ENCODE measurements at regions not wholly inside any gene's neighbourhood (a gene's known extent, or its start where the extent isn't known, plus 50 kb on each side); places are given as distances from the start of the nearest gene placed in this dataset.

DNA sequence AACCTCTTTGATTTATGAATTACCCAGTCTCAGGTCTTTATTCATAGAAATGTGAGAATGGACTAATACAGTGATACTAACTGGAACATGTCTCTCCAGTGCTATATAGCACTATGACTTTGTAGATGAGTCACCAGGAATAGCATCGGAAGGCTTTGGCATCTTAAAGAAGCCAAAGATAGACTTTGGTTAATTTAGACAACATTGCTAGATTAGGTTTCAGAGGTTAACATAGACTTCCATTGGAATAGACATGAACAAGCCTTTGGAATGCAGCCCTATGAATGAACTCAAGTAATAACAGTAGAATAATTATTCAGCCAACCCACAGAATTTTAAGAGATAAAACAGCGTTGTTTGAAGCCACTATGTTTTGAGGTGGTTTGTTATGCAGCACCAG lies 169.2 kb downstream of the HGF start:
- TF ChIP-seq, protein P1, sequence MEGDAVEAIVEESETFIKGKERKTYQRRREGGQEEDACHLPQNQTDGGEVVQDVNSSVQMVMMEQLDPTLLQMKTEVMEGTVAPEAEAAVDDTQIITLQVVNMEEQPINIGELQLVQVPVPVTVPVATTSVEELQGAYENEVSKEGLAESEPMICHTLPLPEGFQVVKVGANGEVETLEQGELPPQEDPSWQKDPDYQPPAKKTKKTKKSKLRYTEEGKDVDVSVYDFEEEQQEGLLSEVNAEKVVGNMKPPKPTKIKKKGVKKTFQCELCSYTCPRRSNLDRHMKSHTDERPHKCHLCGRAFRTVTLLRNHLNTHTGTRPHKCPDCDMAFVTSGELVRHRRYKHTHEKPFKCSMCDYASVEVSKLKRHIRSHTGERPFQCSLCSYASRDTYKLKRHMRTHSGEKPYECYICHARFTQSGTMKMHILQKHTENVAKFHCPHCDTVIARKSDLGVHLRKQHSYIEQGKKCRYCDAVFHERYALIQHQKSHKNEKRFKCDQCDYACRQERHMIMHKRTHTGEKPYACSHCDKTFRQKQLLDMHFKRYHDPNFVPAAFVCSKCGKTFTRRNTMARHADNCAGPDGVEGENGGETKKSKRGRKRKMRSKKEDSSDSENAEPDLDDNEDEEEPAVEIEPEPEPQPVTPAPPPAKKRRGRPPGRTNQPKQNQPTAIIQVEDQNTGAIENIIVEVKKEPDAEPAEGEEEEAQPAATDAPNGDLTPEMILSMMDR (IDR thresholded peaks at IDR 0.05; ENCODE audit: borderline replicate concordance, insufficient read depth, low read depth, low read length): no peak
- no peak overlapping the region for H3K4me3 ChIP-seq (ENCODE audit: low read depth, low read length)

DNA sequence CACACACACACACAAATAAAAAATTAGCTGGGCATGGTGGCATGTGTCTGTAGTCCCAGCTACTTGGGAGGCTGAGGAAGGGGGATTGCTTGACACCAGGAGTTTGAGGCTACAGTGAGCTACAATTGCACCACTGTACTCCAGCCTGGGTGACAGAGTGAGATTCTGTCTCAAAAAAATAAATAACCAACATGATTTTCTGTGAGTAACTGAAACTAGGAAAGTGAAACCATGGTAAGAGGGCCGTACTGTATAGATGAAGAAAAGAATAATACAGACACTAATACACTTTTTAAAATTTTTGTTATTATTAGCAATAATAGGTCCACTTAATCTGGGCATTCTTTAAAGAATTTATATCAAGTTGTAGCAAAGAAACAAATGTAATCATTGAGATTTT lies 170.9 kb downstream of the HGF start:
- TF ChIP-seq, protein P1 (IDR thresholded peaks at IDR 0.05; ENCODE audit: borderline replicate concordance, insufficient read depth, low read depth, low read length): no peak
- no peak overlapping the region for H3K4me3 ChIP-seq (ENCODE audit: low read depth, low read length)

DNA sequence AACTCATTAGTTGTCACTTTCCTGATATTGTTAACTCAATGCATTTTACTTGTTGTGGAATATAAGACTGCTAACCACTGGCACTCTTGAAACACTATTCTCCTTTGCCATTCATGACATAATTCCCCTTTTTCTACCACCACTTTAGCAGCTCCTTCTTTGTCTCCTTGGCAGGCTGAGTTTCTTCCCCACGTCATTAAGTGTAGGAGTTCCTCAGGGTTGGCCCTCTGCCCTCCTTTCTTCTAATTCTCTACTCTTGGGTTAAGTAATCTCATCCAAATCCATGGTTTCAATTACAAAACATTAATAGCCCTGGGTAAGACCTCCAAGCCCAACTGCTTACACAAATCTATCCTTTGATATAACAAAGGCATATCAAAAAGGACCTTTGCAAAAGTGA lies 175.1 kb downstream of the HGF start:
- TF ChIP-seq, protein P1 (IDR thresholded peaks at IDR 0.05; ENCODE audit: borderline replicate concordance, insufficient read depth, low read depth, low read length): no peak
- no peak overlapping the region for H3K4me3 ChIP-seq (ENCODE audit: low read depth, low read length)

DNA sequence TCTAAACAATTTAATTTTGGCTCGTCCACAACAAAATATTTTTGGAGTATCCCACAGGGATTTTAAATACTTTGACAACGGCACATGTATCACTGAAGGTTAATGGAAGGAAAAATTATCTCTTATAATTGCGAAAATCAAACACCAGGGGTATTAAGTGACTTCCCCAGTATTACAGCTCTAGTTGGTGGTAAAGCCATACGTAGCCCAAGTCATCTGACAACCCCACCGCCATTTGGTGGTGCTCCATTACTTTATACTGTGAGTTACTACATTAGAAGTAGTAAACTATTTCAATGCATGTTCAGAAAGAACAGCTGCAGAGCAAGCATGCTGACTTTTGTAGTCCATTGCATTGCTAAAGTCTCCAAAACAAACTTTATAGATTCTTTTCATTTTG lies 179.7 kb downstream of the HGF start:
- no peak overlapping the region for H3K4me3 ChIP-seq (ENCODE audit: low read depth, low read length)

DNA sequence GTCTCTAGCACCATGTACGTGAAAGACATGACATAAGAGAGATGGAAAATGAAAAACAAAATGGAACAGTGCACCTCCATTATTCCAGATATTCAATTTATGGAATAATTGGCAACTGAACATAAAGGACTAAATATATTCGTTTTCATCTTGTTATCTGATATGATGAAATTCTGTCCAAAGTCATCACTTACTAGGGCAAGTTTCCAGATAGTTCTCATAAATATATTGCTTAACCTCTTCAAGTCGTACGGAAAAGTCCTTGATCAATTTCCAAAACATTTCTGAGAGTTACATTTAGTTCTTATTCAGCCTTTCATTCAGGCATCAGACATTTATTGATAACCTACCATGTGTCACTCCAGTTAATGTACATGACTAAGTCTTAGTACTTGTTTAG lies 185.2 kb downstream of the HGF start:
- TF ChIP-seq, protein P1 (IDR thresholded peaks at IDR 0.05; ENCODE audit: borderline replicate concordance, insufficient read depth, low read depth, low read length): no peak
- H3K4me3 ChIP-seq (ENCODE audit: low read depth, low read length): no peak overlapping the region

More for the DNA sequence above, 179.7 kb downstream of the HGF start:
- TF ChIP-seq, protein P1 (IDR thresholded peaks at IDR 0.05; ENCODE audit: borderline replicate concordance, insufficient read depth, low read depth, low read length): no peak

DNA sequence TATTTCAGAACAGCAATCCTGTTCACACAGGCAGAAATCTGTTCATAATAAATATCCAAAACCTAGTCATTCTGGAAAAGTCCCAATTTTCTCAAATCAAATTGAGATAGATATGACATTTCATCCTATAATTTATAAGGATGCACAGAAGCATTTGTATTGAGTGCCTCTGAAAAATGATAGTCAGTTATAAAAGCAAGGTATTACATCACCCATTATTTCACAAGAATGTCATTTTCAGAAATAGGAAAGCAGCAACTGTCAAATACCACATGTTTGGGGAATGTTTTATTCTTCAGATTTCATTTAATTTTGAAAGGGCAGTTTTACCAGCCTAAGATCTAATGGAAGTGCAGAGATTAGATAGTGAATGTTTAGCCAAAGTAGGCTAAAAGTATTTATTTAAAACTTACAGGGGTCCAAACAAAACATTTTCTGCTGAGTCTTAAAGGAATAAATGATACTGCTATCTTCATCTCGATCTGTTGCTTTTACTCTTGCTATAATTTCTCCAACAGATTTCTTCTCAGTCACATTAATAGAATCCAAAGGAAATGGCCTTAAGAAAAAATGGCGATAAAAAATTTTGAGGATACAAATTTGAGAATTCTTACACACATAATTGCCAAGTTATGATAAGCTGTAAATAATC lies 185.8 kb downstream of the HGF start:
- TF ChIP-seq, protein P1 (IDR thresholded peaks at IDR 0.05; ENCODE audit: borderline replicate concordance, insufficient read depth, low read depth, low read length): no peak
- H3K4me3 ChIP-seq (ENCODE audit: low read depth, low read length): no peak overlapping the region

DNA sequence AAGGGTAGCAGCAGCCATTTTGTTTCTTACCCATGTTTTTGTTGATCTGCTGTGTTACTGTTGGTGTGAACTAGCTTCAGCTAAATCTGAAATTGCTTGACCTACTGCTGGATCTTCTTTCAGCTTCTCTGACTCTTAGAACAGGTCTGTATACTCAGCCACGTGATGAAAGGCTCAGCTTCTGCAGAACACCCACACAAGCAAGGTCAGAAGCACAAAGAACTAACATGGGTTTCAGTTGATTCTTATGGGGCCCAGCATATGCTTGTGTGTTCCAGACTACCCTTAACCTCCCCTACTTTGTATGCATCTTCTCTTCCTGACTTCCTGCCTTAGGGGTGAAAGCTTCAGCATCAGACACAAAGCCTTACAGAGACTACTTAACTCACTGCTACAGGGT lies 186.8 kb downstream of the HGF start:
- TF ChIP-seq, protein P1 (IDR thresholded peaks at IDR 0.05; ENCODE audit: borderline replicate concordance, insufficient read depth, low read depth, low read length): no peak
- H3K4me3 ChIP-seq (ENCODE audit: low read depth, low read length): no peak overlapping the region

Data from GM12875 (cell line).